ENCODE measurements at regions not wholly inside any gene's neighbourhood (a gene's known extent, or its start where the extent isn't known, plus 50 kb on each side); places are given as distances from the start of the nearest gene placed in this dataset.
"Not testable (repeated sequence)": the region's sequence is repeated elsewhere in the genome, so short reads cannot be mapped to it uniquely, and the experiment has no call there.

DNA sequence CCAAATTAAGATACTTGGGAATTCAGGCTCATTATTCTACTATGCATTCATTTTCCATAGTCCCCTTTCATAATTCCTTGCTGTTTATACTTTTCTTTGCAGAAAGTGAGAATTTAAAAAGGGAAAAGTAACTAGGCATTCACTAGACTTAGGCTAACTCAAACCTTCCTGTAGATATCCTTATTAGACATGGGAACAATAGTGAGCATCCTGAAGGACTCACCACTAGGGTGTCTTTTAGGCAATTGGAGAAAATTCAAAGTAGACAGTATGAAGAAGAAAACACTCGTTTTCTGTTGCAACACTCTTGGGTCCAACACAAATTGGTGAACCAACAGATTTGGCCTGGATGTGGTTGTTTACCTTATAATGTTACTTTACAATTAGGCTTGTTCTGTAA lies 213.2 kb upstream of the GRIN3A start:
- no peak for DNase-seq

DNA sequence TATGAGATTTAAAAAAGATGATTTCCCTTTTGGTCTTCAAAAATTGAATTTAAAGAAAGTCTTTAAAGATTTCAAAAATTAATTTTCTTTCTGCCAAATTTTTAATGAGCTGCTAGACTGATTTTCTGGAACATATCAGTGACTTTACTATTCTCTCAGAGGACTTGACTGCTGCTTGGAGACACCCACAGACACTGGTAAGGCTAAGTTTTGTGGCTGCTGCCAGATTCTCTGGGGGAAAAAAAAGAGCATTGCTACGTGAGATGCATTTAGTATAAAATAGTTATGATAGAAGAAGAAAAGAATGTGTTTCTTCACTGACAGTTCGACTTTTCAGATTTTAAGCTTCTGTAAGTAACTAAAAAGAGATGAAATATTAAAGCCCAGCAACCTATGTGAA lies 193.3 kb upstream of the GRIN3A start:
- no peak for DNase-seq

DNA sequence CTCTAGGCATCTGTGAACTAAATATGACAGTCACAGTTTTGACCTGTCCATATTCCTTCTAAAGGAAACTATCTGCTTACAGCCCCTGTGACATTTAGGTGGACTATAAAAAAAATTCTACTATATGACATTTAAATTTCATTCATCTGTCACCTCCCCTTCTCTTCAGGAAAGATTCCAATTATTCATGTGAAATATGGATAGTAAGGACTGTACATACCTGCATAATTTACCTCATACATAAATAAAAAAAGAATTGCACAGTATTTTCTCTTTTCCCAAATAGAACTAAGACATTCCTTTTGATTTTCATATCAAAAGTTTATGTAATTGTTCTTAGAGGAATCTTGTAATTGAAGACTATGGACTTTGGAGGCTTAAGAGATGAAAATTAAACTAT lies 192.3 kb upstream of the GRIN3A start:
- DNase-seq: no peak

DNA sequence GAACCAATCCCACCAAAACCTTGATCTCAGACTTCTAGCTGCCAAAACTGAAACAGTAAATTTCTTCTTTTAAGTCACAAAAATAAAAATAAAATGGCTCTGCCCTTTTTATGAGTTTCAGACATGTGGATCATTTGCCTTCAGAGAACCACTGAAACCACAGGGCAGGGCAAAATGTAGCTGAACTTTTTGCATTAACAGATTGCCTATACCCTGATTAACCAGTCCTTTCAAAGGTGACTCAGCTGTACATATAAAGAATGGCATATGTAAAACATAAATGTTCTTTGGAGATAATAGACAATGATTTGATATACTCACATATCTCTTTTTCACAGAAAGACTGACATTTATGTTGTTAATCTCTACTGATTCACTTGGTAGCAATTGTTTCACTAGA lies 187.1 kb upstream of the GRIN3A start:
- DNase-seq: no peak

DNA sequence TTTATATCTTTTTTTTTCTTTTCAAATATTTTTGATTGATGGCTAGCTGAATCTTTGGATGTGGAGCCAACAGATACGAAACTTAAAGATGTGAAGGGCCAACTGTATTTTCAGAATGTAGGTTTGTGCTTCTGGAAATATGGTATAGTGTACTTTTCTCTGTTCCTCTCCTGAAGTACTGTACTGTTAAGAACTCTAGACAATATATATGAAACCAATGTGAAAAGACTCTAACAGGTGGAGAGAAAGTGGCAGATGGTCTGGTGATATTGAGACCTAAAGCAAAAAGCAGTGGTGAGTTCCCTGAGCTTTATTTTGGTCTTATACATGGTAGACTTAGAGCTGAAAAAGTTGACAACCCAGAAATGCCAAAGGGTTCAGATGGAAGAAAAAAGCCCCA lies 185.0 kb upstream of the GRIN3A start:
- DNase-seq: no peak

DNA sequence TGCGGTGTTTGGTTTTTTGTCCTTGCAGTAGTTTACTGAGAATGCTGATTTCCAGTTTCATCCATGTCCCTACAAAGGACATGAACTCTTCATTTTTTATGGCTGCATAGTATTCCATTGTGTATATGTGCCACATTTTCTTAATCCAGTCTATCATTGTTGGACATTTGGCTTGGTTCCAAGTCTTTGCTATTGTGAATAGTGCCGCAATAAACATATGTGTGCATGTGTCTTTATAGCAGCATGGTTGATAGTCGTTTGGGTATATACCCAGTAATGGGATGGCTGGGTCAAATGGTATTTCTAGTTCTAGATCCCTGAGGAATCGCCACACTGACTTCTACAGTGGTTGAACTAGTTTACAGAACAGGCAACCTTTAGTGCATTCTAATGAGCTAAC lies 178.5 kb upstream of the GRIN3A start:
- DNase-seq: not testable (repeated sequence)

DNA sequence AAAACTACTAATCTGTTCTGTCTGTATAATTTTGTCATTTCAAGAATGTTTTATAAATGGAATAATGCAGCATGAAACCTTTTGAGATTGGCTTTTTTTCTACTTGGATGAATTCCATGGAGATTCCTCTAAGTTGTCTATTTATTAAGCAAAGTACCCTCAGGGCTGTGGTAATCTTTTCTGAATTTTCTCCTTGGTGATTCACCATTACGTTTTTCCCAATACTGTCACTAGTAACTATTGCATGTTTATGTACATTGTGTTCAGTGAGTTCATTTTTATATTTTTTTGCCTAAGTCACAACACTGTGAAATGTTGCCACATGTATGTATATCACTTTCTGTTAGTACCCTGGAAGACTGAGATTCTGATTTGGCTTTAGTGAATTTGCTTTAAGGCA lies 177.0 kb upstream of the GRIN3A start:
- no peak for DNase-seq

DNA sequence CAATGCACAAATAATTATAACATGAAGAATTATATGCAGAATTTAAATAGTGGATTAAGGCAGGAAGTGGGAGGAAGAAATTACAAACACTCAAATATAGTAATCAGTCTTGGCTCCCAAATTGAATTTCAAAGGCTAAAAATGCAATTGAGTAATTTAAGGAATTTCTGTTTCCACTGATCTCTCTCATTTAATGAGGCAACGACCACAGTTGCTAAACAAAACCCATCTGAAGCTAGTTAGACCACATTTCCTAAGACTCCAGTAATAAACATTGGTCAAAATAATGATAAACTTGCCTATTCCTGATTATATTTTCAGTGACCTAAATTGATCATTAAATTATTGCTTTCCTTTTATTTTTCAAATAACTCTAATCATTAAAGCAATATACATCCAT lies 174.3 kb upstream of the GRIN3A start:
- no peak for DNase-seq

DNA sequence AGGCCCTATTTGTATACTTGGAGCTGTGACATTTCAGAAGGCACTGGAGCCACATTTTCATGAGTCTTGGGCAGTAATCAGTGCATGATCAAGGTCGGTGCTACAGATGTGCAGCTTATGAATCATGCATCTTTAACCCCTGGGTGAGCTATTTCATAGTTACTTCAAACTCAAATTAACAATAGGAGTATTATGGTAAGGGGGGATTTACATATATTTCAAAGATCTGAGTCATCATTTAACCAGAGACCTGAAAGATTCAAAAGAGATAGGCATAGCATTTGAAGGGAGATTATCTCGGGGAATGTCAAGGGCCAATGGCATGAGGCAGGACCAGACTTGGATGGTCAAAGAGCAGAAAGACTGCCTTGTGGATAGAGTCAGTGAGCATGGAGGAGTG lies 169.0 kb upstream of the GRIN3A start:
- DNase-seq: no peak

DNA sequence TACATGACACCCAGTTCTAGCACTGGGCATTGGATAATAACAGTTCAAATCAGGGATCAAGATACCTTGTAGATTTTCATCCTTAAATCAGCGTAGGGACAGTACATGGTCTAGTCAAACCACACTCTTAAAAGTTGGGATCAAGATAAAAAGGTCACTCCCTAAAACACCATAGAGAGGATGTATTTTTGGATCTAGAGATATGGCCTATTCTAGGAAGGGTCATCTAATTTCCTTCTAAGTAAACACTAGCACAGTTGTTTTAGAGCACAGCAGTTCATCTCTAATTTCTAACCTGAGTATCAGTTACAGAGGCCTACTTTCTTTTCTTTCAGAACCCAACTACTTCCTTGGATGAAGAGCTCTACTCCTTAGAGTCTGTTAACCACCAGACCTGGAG lies 166.4 kb upstream of the GRIN3A start:
- no peak for DNase-seq

DNA sequence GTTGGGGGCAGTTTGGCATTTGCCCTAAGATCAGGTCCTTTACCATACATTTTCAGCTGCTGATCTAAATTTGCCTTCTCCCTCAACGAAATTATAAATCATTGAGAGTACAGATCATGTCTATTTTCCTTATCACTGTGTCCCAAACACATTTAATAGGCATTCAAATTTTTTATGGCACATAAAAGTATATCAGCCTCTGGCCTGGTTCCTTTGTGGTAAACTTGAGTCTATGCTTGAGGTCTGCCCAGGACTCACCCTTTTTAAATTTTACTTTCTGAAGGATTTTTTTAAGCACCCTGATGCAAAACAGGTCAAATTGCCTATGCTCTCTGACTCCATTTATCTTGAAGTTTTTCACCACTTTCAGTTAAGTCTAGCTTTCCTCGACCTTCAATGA lies 163.6 kb upstream of the GRIN3A start:
- DNase-seq: no peak

DNA sequence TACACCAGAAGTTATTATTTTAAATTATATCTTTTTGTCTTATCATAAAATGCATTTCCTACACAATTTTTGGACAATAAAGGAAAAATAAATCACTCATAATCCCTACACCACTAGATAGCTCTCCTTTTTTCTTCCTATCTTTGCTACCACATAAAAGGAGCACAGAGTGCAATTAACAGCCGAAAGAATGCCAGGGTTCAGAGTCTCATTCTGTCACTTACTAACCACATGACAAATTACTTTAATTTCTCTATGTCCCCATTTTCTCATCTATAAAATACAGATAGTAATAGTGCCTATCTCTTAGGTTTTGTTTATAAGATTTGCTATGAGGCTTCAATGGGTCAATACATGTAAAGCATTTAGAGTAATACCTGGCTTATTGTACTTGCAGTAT lies 158.7 kb upstream of the GRIN3A start:
- no peak for DNase-seq

DNA sequence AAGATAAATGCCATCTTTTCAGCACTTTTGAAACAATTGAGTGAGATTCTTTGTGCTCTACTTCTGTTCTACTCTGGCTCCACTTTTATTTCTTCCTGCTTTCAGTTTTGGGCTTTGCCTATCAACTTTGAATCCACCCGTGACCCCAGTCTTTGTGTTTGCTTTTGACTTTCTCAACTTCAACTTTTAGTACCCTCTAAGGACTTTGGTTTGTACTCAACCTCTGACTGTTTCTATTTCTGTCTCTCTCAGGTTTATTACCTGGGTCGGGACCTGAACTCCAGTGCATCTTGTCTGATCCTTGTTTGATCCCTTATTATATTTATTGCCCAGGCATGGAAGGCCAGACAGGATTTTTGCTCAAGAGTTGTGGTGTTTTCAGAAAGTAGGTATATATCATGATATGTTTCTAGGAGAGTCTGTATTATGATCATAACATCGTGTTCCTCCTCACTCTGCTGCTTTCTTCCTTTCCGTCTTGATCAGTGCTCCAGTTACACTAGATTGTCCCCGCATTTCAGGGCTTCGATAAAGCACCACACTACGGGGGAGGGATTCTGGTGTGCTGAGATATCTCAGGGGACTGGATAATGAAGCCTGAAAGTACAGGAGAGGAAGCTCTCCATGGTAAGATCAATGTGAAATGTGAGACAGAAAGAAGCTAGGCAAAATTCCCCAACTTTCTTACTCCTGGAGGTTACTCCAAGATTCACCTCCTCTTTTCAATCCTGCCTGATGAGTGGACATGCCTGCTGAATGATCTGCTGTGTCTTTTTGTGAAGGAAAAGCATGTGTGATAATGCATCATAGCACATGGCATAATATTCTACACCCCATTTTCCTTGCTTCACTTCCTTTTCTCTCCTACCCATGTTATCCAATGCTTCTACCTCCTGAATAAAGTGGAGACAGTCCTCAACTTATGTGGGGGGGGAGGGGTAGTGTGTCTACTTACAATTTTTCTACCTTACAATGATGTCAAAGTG lies 155.5 kb upstream of the GRIN3A start:
- DNase-seq: no peak

DNA sequence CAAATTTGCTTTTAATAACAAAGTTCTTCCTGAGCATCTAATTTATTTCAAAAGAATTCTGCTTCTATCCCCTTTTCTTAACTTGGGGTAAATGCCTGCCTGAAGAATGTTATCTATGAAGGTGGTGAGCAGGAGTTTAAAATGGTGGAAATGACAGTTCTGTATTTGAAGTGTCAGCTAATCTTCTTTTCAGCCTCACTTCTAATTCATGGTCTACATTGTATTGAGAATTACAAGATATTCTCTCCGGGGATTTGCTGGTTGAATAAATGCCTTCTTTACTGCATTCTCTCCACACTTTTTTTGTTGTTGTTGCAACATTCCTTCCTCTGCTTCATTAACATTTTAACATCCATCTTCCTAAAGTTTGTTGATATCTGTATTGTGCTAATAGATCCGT lies 143.1 kb upstream of the GRIN3A start:
- no peak for DNase-seq

DNA sequence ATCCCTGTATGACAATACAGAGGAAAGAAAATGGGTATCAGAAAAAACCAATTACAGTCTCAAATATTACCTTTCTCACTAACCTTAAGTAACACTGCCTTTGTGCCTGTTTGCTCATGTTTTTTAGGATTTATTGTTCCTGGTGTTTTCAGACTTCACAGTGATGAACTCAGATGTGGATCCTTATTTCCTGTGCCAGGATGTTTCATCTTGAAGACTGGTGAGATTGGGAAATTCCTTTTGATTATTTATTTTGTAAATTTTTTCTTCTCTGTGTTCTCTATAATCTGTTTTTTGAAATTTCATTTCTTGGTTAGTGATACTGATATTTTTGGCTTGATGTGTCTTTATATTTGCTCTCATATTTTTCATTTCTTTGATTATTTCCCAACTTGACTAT lies 142.4 kb upstream of the GRIN3A start:
- no peak for DNase-seq

DNA sequence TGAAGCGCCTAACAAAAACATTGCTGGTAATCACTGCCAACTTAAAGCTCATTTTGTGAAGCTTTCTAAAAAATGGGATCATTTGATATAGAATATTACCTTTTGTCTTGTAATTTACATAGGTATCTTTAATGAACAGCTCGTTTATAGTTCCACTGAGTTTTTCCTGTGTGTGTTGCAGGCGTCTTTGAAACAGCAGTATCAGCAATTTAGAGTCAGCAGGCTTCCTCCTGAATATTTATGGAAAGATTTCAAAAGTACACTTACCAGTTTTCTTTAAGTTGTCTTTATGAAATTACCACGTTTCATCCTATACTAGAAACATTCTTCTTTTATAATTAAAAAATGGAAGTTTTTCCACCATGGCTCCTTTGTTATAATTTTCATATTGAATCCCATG lies 140.3 kb upstream of the GRIN3A start:
- no peak for DNase-seq

DNA sequence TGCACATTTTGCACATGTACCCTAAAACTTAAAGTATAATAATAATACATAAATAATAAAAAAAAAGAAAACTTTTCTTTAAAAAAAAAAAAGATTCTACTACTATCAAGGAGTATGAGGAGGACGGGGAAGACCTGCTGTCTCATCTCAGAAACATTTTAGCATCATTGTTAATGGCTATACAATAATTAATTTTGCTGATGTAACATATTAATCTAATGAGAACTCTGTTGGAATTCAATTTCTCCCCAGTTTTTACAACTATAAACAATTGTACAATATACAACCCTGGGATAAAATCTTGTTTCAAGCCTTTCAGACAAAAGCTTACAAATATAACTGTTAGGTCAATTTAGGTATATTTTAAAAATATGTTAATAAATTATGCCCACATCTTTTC lies 139.0 kb upstream of the GRIN3A start:
- DNase-seq: no peak

DNA sequence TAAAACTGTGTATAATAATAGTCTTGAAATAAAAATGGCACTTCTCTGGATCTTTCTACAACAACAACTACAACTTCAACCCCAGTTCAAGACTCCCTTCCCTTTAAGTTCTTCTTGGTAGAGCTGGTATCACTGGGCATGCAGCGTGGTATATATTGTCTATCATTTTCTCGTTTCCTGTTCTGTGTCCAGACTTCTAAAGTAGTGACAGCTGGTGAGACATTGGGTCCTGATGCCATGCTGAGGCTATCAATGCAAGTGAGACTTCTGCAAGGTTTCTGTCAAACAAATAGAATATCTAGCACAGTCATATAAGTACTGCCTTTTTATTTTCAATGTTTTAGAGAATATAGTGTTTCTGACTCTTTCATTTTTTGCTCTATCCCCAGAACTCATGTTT lies 123.0 kb upstream of the GRIN3A start:
- no peak for DNase-seq

DNA sequence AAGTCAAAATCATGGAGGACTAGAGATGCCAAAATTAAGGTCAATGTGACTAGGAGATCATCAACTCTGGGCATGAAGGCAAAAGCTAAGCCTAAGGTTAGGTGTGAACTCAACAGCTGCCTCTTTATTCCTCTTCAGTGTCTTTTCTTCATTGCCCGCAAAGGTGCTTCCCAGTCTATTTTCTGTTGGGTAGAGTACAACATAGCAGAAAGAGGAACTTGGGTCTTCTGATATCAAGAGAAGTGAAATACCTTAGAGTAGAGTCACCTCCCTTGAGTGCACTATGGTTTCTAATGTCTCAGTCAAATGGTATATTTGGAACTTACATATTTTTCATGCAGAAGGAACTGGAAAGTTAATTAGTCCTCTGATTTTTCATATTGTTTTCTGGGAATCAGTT lies 122.5 kb upstream of the GRIN3A start:
- no peak for DNase-seq

DNA sequence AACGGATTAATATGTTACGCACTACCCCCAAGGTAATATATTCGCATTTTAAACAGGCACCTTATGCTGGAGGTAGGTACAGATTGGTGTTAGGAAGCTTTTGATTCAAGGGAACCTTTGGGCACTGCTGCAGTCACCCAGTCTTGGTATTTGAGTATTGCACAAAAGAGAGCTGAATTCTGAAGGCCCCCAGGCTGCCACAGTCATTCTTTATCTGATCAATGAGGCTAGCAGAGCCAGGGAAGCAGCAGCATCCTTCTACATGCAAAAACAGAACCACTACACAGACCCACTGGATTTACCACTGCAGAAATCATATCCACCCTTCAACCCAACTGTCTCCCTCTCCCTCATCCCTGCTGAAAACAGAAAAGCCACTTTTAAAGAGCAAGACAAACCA lies 121.2 kb upstream of the GRIN3A start:
- DNase-seq: no peak

DNA sequence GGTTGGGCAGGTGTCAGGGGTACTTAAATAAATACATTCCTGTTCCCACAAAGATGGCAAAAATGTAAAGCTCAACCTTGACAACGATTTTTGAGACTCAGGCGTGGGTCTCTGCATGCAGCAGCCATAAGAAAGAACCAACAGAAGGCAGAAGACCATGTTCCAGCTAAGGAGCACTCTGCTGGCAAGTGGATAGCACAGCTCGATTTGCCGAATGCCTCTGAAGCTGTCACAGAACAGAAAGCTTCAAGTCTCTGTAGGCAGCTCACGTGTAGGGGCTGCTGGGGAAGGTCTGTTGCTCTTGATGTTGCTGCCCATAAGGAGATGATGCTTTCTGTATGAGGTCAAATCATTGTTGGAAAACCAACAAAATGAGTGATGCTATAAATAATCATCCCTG lies 119.6 kb upstream of the GRIN3A start:
- DNase-seq: no peak

DNA sequence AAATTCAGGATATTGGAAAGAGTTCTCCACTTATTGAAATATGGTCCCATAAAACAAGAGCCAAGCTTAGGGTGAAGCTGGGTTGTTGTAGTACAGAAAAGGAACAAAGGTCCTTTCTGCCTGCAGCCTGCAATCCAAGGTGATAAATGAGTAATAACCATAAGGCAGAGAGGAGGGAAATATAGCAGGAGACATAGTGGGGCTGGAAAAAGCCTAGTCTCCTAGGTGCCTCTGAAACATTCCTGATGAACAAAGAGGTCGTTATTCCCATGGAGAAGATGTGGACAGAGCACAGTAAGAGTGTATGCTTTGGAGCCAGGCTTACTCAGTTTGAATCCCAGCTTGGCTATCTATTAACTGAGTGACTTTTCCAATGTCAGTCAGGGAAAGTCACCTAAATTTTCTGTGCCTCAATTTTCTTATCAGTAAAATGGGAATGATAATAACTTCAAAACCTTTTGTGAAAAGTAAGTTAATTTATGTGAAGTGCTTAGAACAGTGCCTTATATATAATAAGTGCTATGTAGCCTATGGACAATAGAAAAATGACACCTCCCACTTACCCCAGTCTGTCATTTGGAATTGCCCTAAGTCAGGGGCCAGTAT lies 110.8 kb upstream of the GRIN3A start:
- no peak for DNase-seq

DNA sequence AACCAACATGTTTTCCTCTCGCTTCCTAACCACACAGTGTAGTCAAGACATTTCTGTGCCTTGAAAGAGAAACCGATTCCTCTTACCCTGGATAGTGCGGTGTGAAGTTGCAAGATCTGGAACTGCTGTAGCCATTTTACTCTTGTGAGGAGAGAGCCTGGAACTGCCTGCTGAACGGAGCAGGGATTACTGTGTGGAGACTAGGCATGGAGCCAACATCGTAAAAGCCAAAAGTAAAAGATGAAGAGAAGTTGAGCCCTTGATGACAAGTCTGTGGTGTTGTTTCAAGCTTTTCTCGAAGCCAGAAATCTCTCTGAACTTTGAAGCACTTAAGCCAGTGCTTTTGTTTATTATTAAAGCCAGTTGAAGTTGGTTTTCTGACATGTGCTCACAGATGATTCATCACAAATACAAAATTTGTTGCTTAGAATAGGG lies 110.1 kb upstream of the GRIN3A start:
- DNase-seq: no peak

DNA sequence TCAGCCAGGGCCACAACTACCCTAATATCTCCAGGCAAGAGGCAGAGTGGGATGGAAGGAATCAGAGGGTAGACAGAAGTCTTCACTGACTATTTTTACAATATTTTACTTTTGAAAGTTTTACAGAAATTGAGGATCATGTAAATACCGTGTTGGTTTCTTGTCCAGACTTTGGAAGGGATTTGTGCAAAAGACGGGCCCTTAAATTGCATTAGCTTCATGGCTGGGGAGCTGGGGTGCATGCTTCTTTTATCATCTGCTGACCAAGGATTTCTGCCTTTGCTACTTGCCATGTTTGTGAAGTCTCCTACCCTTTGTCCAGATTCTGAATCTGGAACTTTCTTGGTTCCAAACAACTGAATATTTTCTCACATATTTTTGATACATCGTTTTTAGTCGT lies 107.7 kb upstream of the GRIN3A start:
- DNase-seq: no peak

DNA sequence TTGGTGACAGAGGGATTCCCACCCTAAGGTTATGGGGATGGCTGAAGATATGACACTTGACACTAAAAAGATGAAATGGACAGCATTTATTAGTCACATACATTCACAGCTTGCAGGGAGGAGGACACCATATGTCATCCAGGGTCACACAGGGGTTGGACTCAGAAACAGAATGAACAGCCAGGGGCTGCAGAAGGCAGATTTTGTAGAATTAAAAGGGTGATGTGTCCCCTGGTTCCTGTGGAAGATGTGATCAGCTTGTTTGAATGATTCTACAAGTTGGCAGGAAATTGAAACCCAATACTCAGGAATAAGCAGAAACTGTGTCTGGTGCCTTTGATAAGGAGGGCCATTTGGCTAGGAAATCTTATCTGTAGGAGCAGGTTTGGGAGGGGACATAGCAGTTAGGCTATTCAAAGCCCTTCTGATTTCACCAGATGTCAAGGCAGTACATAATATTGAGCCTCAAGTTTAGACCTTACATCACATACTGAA lies 102.3 kb upstream of the GRIN3A start:
- no peak for DNase-seq
